ENCODE measurements at regions not wholly inside any gene's neighbourhood (a gene's known extent, or its start where the extent isn't known, plus 50 kb on each side); places are given as distances from the start of the nearest gene placed in this dataset.

GRCh38 chr6:132244744-132245143 is 156.5 kb downstream of the MOXD1 start:
- no peak for ATAC-seq

DNA sequence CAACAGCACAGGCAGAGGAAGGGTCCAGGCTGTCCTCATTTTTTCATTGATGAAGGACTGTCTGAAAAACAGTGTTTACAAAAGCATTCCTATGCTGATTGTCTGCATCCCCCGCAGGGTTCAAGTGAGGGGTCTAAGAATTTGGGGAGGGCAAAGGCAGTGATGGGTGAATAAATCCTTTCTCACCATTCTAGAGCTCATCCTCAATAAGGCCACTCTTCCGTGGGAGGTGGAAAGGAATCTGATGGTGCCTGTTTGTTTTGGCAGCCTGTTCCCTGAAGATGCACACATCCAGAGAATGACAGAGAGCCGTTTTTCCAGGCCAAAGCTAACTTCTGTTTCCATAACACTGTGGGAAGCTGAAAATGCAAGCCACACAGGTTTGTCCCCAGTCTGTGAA is 164.5 kb downstream of the MOXD1 start:
- no peak for ATAC-seq

GRCh38 chr6:132236281-132236680 is 165.0 kb downstream of the MOXD1 start:
- no peak for ATAC-seq

DNA sequence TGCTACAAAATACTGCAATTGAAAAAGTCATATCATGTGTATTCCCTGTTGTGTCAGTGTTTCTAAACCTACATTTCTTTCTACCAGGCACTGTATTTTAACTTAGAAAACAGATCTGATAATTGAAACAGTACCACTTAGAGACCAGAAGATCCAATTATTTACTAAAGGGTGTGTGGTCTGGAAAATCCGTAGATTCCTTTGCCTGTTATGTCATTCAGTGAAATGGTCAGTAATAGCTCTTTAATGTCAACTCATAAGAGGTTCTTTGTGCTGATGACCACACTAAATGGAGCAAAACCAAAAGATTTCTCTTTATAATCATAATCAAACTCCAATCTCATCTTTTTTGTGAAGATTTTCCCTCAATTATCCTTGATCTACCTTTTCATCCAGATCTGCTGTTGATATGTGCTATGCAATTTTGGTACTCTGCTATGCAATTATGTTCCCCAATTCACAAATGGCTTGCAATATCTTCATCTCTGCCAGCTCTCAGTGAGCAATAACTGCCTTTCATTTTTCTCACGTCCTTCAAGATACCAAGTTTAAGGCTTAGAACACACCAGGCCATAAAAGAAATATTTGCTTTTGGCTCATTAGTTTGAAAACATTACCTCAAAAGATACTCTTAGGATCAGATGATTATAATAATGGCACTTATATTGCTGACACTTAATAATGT is 165.5 kb downstream of the MOXD1 start:
- ATAC-seq = no peak

GRCh38 chr6:132234356-132234755 is 166.9 kb downstream of the MOXD1 start:
- ATAC-seq = no peak

DNA sequence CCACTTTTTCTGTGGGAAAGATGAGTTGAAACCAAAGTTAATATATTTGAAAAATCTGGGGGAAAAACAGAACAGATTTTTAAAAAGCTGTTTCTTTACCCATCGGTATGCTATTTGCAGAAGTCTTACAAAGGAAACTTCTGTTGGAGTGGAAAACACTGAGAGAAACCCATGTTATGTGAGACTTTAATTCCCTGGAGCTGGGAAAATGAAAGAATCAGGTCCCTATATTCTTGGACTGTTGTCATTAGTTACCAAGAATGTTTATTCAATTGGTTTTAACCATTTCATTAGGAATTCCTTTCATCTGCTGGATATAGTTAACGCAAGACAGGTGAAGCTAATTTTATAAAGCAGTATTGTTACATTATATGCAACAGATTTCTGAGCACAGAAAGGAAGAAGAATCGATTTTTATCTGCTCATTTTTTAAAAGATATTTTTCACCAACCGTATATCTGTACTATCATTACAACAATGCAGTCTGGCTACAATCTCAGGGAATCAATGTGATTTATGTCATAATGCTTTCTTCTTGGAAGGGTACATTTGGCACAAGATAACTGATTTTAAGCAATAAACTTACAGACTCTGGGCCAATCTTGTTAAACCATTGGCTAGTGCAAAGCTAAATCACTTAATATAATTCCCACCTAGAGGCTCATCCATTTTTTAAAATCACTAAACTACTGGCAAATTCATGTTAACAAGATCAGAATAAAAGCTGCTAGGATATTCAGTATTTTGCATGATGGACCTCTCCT is 170.0 kb downstream of the MOXD1 start:
- no peak for ATAC-seq

GRCh38 chr6:132228894-132229293 is 172.4 kb downstream of the MOXD1 start:
- no peak for ATAC-seq

DNA sequence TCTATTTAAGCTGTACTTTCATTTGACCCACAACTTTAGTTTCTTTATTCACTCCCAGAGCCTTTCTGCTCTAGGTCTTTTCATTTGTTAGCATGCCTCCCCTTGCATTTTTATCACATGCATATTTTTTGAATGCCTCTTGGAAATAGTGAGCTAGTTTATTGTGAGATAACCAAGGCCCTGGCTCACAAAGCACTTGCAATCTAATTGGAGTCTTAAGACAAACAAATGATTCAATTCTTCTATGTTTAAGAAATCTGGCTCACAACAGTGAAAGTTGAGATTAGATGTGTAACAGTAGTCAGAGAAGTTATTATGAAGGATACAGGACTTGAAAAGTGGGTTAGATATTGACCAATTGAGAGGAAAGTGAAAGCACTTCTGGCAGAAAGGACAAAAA is 173.4 kb downstream of the MOXD1 start:
- ATAC-seq = no peak

DNA sequence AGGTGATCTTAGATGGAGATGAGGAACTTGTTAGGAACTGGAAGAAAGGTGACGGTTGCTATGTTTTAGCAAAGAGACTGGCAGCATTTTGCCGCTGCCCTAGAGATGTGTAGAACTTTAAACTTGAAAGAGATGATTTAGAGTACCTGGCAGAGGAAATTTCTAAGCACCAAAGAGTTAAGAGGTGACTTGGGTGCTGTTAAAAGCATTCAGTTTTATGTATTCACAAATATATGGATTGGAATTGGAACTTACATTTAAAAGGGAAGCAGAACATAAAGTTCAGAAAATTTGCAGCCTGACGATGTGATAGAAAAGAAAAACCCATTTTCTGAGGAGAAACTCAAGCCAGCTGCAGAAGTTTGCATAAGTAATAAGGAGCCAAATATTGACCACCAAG is 176.3 kb downstream of the MOXD1 start:
- no peak for ATAC-seq

DNA sequence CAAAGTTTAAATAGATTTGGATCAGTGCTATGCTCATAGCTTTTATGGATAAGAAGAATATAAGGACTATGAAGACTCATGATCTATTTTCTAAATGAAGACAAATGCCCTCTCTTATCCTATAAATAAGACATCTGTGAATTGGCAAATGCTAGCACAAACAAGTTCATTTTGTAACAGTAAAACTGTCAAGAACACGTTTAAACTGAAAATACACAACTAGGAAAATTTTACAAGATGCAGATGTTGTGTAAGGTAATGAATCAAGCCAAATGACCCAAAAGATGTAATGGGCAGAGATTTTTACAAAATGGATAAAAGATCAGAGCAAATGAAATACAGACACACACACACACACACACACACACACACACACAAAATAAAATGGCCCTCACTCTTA is 180.5 kb downstream of the MOXD1 start:
- no peak for ATAC-seq

GRCh38 chr6:132219901-132220300 is 181.4 kb downstream of the MOXD1 start:
- ATAC-seq = no peak

DNA sequence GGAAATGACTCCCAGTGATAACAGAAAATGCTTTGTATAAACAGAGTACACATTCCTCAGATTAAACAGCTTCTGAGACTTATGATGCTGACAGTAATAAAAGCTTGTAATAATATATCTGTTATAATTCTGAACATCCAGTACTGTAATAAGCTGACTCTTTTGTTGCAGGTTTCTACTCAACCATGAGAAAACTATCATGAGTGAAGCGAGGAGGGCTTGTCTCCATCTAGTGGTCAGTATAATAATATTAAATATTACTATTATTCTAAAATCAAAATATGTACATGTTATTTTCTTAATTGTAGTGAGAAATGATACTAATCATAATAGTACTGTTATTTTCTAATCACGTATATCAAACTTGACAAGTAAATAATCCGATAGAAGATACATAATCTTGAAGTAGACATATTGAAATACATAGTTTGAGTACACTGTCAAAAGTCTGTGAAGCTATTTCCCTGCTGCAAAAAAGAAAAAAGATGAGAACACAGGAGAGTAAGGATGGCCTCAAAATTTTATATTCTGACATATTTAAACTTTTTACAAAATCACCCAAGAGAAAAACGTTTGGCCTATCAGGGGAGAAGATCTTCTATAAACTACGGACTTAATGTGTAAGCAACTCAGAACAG is 183.1 kb downstream of the MOXD1 start:
- ATAC-seq = peak; percentile 46

GRCh38 chr6:132215805-132216204 is 185.5 kb downstream of the MOXD1 start:
- no peak for ATAC-seq

GRCh38 chr6:132214716-132215115 is 186.6 kb downstream of the MOXD1 start:
- no peak for ATAC-seq

DNA sequence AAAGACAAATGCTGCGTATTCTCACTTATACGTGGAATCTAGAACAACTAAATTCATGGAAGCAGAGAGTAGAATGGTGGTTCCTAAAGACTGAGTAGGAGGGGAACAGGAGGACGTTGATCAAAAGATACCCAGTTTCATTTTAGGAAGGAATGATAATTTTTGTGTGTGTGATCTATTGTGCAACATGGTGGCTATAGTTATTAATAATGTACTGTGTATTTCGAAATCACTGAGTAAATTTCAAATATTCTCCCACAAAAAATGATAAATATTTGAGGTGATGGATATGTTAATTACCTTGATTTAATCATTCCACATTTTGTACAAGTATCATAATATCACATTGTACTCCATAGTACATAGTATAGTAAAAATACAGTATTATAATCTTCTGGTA is 187.5 kb downstream of the MOXD1 start:
- ATAC-seq = no peak

- ATAC-seq = no peak
Measured at GRCh38 chr6:132213191-132213590, 188.1 kb downstream of the MOXD1 start.

DNA sequence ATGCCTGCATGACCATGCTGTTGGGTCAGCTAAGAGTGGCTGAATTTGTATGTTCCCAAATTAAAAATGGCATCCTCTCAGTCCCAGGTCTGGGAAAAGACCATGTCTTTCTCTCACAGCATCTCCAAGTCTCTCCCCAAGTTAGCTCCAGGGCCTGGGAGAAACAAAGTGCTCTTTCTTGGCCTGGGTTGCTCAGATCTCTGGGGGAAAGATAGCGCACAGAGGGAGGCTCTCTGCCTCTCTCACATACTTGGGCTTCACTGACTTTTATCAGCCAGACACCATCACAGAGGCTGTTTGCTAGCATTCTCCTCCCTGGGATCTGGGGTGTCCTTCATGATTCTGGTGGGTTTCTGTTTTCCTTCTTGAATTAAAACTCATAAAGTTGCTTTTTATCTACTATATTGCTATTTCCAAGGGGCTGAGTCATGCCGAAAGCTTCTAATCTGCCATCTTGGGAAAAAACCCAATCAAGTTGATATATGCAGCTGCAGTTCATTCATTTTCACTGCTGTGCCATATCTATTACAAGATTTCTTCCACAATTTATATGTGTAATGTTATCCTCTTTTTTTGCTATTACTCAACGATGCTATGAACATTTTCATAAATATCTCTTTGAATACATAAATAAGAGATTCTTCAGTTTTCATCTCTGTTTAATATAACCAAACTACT is 190.2 kb downstream of the MOXD1 start:
- ATAC-seq = no peak

- peak; percentile 92 for ATAC-seq
Measured at GRCh38 chr6:132209351-132209750, 191.9 kb downstream of the MOXD1 start.

DNA sequence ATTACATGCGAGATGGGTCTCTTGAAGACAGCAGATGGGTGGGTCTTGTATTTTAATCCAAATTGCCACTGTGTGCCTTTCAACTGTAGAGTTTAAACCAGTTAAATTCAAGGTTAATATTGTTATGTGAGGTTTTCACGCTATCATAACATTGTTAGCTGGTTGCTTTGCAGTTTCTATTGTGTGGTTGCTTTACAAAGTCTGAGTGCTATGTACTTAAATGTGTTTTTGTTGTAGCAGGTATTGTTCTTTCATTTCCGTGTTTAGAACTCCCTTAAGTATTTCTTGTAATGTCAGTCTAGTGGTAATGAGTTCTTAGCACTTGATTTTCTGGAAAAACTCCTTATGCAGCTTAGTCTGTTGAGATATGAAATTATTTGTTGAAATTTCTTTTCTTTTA is 193.3 kb downstream of the MOXD1 start:
- ATAC-seq = peak; percentile 49

DNA sequence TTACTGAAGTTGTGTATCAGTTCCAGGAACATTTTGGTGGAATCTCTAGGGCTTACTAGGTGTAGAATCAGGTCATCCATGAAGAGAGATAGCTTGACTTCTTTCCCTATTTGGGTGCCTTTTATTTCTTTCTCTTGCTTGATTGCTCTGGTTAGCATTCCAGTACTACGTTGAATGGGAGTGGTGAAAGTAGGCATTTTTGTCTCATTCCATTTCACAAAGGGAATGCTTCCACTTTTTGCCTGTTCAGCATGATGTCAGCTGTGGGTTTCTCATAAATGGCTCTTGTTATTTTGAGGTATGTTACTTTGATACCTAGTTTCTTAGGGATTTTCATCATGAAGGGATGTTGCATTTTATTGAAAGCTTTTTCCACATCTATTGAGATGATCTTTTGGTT is 195.3 kb downstream of the MOXD1 start:
- no peak for ATAC-seq

DNA sequence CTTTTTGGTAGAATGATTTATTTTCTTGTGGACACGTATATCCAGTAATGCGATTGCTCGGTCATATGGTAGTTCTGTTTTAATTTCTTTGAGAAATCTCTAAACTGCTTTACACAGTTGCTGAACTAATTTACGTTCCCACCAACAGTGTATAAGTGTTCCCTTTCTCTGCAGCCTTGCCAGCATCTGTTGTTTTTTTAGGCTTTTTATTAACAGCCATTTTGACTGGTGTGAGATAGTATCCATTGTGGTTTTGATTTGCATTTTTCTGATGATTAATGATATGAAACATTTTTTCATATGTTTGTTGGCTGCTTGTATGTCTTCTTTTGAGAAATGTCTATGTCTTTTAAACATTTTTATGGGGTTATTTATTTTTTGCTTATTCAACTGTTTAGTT is 196.7 kb downstream of the MOXD1 start:
- ATAC-seq = no peak

DNA sequence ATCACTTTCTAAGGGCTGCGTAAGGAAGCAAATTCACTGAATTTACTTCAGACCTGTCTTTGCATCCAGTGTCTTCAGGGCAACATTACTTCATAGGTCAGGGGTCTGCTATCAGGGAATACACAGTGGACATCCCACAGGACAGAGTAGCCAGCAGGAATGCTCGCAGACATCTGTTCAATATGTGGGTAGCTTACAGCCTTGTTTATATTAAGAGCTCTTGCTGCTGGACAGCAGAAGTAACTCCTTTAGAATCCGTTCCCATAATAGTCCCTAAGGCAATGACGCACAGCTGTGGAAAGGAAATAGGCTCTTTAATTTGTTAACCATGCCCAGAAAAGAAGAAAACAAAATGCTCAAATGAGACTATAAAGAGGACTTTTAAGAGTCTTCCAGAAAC is 198.7 kb downstream of the MOXD1 start:
- ATAC-seq = no peak

GRCh38 chr6:132199343-132199742 is 201.9 kb downstream of the MOXD1 start:
- no peak for ATAC-seq

Data from esophagus mucosa (tissue), 1 donor.